ENCODE measurements at regions not wholly inside any gene's neighbourhood (a gene's known extent, or its start where the extent isn't known, plus 50 kb on each side); places are given as distances from the start of the nearest gene placed in this dataset.

DNA sequence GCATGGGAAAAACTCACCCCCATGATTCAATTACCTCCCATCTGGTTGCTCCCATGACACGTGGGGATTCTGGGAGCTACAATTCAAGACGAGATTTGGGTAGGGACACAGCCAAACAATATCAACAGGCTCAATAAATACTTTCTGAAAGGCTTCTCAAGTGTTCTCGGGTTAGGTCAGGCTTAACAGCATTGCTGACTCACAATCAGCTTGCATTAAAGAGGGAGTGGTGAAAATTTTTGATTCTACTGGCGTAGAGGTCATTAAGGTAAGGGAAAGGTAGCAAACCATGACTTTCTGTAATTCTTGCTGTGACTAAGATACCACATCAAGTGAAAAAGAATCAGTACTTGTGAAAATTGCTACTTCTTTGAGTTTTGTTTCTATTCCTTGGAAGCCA, 126.4 kb downstream of the JCAD start:
- Histone ChIP-seq H3K27me3 (ENCODE audit: control insufficient read depth, insufficient read depth, low read length) (no peaks in the 10 kb centered on the region), H3K4me3 (ENCODE audit: low read depth, low read length) (no peak overlapping the region), H3K36me3 (ENCODE audit: control insufficient read depth, insufficient read depth, low read length) (no peaks in the 10 kb centered on the region)
- no peak for TF ChIP-seq CTCF (IDR thresholded peaks at IDR 0.05; ENCODE audit: insufficient read depth, low read length, poor library complexity, severe bottlenecking)
- no peak for DNase-seq (ENCODE audit: low read depth)

DNA sequence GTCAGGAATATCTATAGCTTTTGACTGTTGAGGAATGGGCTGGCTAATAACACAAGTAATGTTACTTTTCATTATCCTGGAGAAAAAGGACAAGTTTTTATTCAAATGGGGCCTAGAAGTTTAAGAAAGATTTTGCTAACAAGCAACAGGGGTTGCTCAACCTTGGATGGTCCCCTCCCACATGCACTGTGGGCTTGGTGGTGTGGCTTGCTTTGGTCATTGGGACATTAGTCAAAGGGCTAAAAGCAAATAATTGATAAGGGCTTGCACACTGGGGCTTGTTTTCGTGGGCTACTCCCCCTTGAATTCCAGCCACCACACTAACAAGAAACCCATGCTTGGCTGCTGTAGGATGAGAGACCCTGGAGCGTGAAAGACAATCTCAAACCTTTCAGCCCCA, 127.6 kb downstream of the JCAD start:
- Histone ChIP-seq H3K27me3 (ENCODE audit: control insufficient read depth, insufficient read depth, low read length) (no peaks in the 10 kb centered on the region), H3K4me3 (ENCODE audit: low read depth, low read length) (no peak overlapping the region), H3K36me3 (ENCODE audit: control insufficient read depth, insufficient read depth, low read length) (no peaks in the 10 kb centered on the region)
- no peak for TF ChIP-seq CTCF (IDR thresholded peaks at IDR 0.05; ENCODE audit: insufficient read depth, low read length, poor library complexity, severe bottlenecking)
- no peak for DNase-seq (ENCODE audit: low read depth)

DNA sequence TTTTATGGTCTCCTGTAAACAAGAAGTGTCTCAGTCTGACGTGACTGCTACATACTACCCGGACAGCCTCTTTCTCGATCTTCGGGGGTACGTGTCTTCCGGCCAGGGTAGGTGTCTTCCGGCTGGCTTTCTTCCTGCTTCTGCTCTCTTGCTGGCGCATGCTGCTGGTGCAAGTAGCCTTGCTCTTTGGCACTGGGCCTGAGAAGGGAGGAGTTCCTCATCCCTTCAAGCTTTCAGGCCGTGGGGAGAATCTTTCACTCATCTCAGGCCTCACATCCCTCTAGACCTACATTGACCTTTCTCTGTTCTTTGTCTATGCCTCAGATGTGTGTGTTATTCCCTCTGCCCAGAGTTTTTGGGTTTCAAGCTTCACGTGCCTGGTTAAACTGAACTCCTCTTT, 130.4 kb downstream of the JCAD start:
- TF ChIP-seq CTCF (IDR thresholded peaks at IDR 0.05; ENCODE audit: insufficient read depth, low read length, poor library complexity, severe bottlenecking), result no peak
- Histone ChIP-seq H3K4me3 (ENCODE audit: low read depth, low read length) (no peak overlapping the region), H3K27me3 (ENCODE audit: control insufficient read depth, insufficient read depth, low read length) (no peaks in the 10 kb centered on the region), H3K36me3 (ENCODE audit: control insufficient read depth, insufficient read depth, low read length) (no peaks in the 10 kb centered on the region)
- DNase-seq (ENCODE audit: low read depth), result no peak

GRCh38 chr10:29926693-29927048, 132.7 kb downstream of the JCAD start:
- no peak overlapping the region for H3K4me3 ChIP-seq (ENCODE audit: low read depth, low read length)
- no peaks in the 10 kb centered on the region for H3K27me3 ChIP-seq (ENCODE audit: control insufficient read depth, insufficient read depth, low read length)
- peak; percentile 74 for TF ChIP-seq CTCF (IDR thresholded peaks at IDR 0.05; ENCODE audit: insufficient read depth, low read length, poor library complexity, severe bottlenecking)
- no peak for DNase-seq (ENCODE audit: low read depth)
- H3K36me3 ChIP-seq (ENCODE audit: control insufficient read depth, insufficient read depth, low read length), result no peaks in the 10 kb centered on the region

- Histone ChIP-seq H3K36me3 (ENCODE audit: control insufficient read depth, insufficient read depth, low read length) (no peaks in the 10 kb centered on the region), H3K27me3 (ENCODE audit: control insufficient read depth, insufficient read depth, low read length) (no peaks in the 10 kb centered on the region), H3K4me3 (ENCODE audit: low read depth, low read length) (no peak overlapping the region)
- no peak for DNase-seq (ENCODE audit: low read depth)
- no peak for TF ChIP-seq CTCF (IDR thresholded peaks at IDR 0.05; ENCODE audit: insufficient read depth, low read length, poor library complexity, severe bottlenecking)
Observed at GRCh38 chr10:29925771-29926692, 133.4 kb downstream of the JCAD start.

DNA sequence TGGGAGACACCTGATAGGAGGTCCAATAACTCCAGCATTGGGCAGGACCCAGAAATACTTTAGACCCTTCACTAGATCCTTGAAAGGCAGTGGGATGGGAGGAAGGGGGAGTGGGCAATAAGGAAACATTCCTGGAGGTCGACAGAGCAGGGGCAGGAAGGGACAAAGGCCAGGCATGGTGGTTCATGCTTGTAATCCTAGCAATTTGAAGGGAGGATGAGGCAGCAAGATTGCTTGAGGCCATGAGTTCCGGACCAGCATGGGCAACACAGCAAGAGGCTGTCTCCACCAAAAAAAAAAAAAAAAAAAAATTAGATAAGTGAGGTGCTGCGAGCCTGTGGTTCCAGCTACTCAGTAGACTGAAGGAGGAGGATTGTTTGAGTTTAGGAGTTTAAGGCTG, 134.9 kb downstream of the JCAD start:
- H3K4me3 ChIP-seq (ENCODE audit: low read depth, low read length), result no peak overlapping the region
- TF ChIP-seq CTCF (IDR thresholded peaks at IDR 0.05; ENCODE audit: insufficient read depth, low read length, poor library complexity, severe bottlenecking), result no peak
- no peak for DNase-seq (ENCODE audit: low read depth)
- H3K27me3 ChIP-seq (ENCODE audit: control insufficient read depth, insufficient read depth, low read length), result no peaks in the 10 kb centered on the region
- H3K36me3 ChIP-seq (ENCODE audit: control insufficient read depth, insufficient read depth, low read length), result no peaks in the 10 kb centered on the region

Measured in kidney epithelial cell (primary cell).